ENCODE measurements at regions not wholly inside any gene's neighbourhood (a gene's known extent, or its start where the extent isn't known, plus 50 kb on each side); places are given as distances from the start of the nearest gene placed in this dataset.
"Not testable (repeated sequence)": the region's sequence is repeated elsewhere in the genome, so short reads cannot be mapped to it uniquely, and the experiment has no call there.

GRCh38 chr2:84217456-84217855 lies 241.6 kb downstream of the SUCLG1 start:
- DNase-seq (ENCODE audit: low spot score): no peak

DNA sequence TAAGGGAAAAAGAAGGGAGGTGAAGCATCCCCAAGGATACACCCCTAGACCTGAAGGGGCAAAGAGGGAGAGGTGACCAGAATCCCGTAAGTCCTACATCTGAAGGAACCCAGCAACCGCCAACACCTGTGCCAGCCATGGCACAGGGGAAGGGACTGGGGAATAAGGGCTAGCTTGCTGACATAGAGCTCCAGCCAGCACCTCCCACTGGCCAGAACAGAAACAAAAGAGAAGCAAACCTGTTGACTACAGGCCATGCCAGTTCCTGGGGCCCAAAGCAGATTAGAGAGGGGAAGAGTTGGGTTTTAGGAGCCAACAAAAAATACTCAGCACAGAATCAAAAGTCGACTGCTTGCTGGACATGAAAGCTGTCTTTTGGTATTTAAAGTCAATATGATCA lies 244.6 kb downstream of the SUCLG1 start:
- no peak for DNase-seq (ENCODE audit: low spot score)

- DNase-seq (ENCODE audit: low spot score): no peak
Observed at GRCh38 chr2:84212611-84213314, 246.3 kb downstream of the SUCLG1 start.

DNA sequence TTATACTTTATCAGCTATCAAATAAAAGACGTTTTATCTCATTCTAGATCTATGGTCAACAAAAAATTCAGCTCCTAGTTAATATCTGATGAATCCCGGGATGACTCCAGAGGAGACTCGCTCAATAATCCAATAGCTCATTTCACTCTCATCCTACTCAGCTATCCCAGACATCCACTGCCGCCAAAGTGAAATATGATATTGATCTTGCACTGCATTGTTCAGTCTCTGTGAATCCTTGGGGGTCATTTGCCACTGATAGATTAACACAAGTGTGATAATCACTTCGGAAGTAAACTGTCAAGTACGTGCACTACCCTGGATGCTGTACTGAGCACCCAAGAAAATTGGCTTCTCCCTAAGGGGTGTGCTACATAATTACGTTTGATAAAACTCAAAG lies 249.1 kb downstream of the SUCLG1 start:
- no peak for DNase-seq (ENCODE audit: low spot score)

- DNase-seq (ENCODE audit: low spot score): no peak
Observed at GRCh38 chr2:84204995-84205394, 254.1 kb downstream of the SUCLG1 start.

DNA sequence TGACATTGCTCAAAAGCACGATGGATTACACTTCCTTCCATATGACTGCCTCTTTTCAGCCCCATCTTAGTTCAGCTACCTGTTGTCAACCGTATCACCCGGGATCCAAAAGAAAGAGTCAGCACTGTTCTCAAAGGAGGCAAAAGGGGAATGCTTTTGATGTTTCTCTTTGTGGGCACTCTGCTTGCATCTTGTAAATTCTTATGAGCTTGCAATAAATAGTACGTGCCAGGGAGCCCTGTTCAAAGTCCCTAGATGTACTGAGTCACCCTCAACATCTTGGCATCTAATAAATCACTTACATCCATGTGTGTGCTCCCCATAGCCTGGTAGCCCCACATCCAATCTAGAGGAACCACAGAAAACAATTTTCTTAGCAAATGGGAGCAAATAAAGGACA lies 256.9 kb downstream of the SUCLG1 start:
- DNase-seq (ENCODE audit: low spot score): no peak

DNA sequence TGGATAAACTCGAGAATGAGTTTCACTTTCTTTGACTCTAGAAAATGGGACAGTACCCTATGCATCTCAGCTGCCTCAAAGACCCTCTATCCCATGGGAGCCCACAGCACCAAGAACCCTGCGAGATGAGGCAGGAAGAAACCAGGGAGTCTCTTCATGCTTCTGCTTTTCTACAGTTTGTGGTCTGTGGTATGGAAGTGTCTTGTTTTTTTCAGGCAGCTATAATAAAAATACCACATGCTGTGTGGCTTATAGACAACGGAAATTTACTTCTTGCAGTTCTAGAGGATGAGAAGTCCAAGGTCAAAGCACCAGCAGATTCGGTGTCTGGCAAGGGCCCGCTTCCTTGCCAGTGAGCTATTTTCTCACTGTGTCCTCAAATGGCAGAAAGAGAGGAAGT lies 257.9 kb downstream of the SUCLG1 start:
- DNase-seq (ENCODE audit: low spot score): no peak

DNA sequence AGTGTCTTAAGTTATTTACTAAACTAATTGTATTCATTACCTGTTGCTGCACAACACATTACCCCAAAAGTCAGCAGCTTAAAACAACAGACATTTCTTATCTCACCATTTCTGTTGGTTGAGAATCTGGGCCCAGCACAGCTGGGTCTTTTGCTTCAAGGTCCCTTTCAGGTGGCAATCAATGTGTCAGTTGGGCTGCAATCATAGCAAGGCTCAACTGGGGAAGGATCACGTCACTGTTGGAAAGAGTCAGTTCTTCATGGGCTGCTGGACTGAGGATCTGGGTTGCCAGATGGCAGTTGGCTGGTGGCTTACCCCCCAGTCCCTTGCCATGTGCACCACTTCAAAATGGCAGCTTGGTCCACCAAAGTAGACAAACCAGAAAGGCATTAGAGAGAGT lies 261.2 kb downstream of the SUCLG1 start:
- DNase-seq (ENCODE audit: low spot score): no peak

DNA sequence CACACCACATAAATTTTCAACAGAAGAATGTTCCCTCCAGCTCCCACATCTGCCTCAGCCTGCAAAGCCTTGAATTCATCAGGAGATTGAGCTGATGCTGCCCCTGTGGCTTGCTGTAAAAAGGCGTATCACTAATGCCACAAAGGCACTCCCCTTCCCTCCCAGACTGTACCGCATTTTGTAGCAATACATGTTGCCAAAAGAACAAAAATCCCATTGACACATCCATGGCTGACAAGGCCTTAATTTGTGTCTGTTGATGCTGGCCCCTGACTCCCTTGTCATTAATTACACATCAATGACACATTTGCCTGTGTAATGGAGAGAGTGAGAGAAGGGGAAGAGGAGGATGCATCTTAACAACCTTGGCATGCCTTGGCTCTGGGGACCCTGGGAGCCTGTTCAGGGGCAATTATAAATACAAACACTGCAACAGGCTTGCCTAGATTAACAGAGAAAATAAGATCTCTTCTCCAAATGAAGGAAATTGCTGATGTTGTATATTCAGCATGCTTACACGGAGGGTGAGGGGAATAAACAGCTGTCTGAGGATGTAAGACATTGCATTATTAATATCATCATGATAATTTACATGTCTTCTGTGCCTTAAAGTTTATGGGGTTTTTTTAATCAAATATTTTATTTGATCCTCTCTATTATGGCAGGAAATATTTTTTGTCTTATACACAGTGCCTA lies 264.0 kb downstream of the SUCLG1 start:
- DNase-seq (ENCODE audit: low spot score): peak; percentile 88

DNA sequence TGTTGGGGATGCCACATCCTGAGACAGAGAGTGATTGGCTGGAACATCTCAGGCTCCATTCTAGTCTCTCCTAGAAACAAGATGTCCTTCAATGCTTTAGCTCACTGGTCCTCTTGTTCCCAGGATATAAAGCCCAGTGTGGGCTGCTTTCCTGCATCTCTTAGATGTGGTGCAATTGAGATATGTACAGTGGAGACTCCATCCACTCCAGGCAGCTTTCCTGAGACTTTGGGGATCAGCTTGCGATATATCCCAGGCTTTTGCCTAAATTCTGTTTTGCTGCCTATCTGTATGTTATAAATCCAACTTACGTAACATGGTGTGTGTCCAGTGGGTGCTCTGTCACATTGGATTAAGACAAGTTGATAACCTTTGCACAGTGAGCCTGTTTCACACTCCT lies 264.9 kb downstream of the SUCLG1 start:
- peak; percentile 94 for DNase-seq (ENCODE audit: low spot score)

DNA sequence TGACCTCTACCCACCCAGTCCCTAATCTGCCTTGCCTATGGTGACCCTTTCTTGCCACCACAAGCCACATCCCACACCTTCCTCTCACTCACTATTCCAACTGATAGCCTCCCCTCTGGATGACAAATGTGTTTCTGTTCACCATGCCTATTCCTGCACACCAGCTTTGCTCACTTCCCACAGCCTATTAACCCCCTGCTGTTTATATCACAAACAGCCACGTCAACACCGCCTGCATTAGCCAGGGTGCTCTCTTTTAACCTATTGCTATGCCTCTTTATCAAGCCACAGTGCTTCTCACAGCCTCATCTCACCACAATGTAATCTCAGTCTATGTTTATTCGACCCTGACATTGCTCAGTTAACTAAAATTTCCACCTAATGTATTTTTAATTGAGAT lies 271.8 kb downstream of the SUCLG1 start:
- DNase-seq (ENCODE audit: low spot score): no peak

GRCh38 chr2:84181927-84182326 lies 277.2 kb downstream of the SUCLG1 start:
- no peak for DNase-seq (ENCODE audit: low spot score)

GRCh38 chr2:84177733-84178132 lies 281.3 kb downstream of the SUCLG1 start:
- no peak for DNase-seq (ENCODE audit: low spot score)

DNA sequence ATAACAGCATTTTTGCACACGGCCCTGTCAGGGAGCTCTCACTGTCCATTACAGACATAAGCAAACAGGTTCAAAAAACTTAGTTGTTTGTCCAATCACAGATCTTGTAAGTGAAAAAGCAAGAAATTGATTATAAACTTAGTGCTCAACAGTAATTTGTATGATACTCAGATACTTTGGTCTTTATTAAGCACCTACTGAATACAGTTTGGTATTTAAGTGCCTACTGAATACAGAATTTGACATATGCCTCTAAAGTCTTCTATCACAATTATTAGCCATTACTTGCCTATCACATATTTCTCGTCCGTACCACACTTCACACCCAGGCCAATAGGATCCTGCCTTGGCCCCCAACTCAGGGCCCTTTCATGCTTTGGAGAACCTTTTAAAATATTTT lies 283.1 kb downstream of the SUCLG1 start:
- DNase-seq (ENCODE audit: low spot score): no peak

DNA sequence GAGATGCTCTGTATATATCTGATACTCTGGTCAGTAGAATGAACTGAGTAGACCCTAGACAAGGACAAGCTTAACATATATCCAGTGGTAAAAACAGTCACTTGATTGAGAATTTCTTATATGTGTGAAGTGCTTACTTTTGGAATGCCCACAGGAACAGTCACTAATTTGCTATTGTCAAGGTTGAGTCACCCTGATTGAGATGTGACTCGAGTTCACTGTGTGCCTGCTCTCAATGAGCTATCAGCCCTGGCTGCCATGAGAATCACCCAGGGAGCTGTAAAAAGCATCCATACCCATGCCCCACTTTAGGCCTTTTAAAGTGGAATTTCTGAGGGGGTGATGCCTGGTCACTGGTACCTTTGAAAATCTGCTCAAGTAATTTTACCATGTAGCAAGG lies 283.7 kb downstream of the SUCLG1 start:
- DNase-seq (ENCODE audit: low spot score): no peak

DNA sequence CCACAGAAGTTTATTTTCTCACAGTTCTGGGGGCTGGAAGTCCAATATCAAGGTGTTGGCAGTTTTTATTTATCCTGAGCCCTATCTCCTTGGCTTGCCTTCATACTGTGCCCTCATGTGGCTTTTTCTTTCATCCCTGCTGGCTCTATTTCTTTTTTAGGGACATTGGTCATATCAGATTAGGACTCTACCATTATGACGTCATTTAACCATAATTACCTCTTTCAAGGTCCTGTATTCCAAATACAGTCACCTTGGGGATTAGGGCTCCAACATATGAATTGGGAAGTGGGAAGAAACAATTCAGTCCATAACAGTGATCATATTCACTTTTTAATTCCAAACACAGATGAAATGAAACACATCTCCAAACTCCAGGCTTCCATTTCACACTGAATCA lies 286.0 kb downstream of the SUCLG1 start:
- DNase-seq (ENCODE audit: low spot score): no peak

DNA sequence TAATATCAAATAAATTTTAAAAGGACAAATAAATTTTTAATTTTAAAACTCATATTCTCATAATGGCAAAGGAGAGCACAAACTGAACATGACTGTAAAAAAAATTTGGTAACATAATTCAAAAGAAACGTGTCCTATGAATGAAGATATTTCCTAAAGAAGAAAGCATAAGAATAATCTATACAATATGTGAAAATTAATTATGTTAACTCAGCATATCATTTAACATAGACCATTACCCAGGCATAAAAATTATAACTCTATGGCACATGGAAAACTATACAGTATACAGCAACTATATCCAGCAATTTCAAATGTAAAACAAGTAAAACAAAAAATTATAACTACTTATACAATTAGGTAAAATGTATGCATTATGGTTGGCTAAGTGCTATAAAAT lies 288.1 kb downstream of the SUCLG1 start:
- no peak for DNase-seq (ENCODE audit: low spot score)

DNA sequence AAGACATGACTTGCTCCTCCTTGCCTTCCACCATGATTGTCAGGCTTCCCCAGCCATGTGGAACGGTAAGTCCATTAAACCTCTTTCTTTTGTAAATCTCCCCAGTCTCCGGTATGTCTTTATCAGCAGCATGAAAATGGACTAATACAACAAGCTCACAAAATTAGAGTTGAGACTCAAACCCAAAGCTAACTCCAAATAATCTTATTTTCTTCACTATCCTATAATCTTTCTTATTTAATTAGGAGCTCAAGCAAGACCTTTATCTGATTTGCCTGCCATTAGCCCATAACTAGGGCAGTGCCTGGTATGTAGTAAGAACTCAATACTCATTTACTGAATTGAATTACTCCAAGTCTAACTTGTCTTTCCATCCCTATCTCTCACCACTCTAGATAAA lies 289.2 kb downstream of the SUCLG1 start:
- DNase-seq (ENCODE audit: low spot score): no peak

- DNase-seq (ENCODE audit: low spot score): not testable (repeated sequence)
Observed at GRCh38 chr2:84168552-84168951, 290.5 kb downstream of the SUCLG1 start.

GRCh38 chr2:84165256-84165655 lies 293.8 kb downstream of the SUCLG1 start:
- DNase-seq (ENCODE audit: low spot score): no peak

- DNase-seq (ENCODE audit: low spot score): no peak
Observed at GRCh38 chr2:84160453-84160852, 298.6 kb downstream of the SUCLG1 start.

- no peak for DNase-seq (ENCODE audit: low spot score)
Observed at GRCh38 chr2:84158605-84159004, 300.5 kb downstream of the SUCLG1 start.

GRCh38 chr2:84152462-84152861 lies 306.6 kb downstream of the SUCLG1 start:
- DNase-seq (ENCODE audit: low spot score): no peak

GRCh38 chr2:84144345-84144744 lies 314.7 kb downstream of the SUCLG1 start:
- no peak for DNase-seq (ENCODE audit: low spot score)

All from umbilical cord (tissue), 1 donor.